Activated naive CD8-positive, alpha-beta T cell treated with anti-CD3 and anti-CD28 coated beads, Interleukin-2, amount 10 ng/mL, durations not matched to agents 7 days and 5 days (primary cell): ENCODE measurements at regions not wholly inside any gene's neighbourhood (a gene's known extent, or its start where the extent isn't known, plus 50 kb on each side); places are given as distances from the start of the nearest gene placed in this dataset.

Source experiments
- ATAC-seq: fragments of 150-1000 bp; cut with Tn5 transposase; one replicate; pipeline ENCODE4 v1.10.0; 2021; ENCODE audit warnings: low read depth, moderate library complexity
- POLR2A ChIA-PET: fragments of 350-600 bp; sonication (Branson Sonifier 250); formaldehyde crosslinking; loops from one replicate; lab custom pipeline; 2021; ENCODE audit warnings: antibody characterized with exemption; lab: Charles Lee
- DNase-seq: peaks from one replicate; pipeline ENCODE4 v3.0.0; 2021
- H3K27ac Mint-ChIP-seq: one replicate; pipeline ENCODE4 v1.8.0; 2022; ENCODE audit warnings: mild to moderate bottlenecking, mixed read lengths
- H3K27me3 Mint-ChIP-seq: one replicate; pipeline ENCODE4 v1.8.0; 2022; ENCODE audit warnings: mild to moderate bottlenecking, moderate library complexity, mixed read lengths
- H3K36me3 Mint-ChIP-seq: one replicate; pipeline ENCODE4 v1.8.0; 2021; ENCODE audit warnings: mild to moderate bottlenecking, mixed read lengths
- H3K4me1 Mint-ChIP-seq: one replicate; pipeline ENCODE4 v1.8.0; 2021; ENCODE audit warnings: mixed read lengths
- H3K4me3 Mint-ChIP-seq: one replicate; pipeline ENCODE4 v1.8.0; 2022; ENCODE audit warnings: mild to moderate bottlenecking, moderate library complexity, mixed read lengths
- H3K9me3 Mint-ChIP-seq: one replicate; pipeline ENCODE4 v1.8.0; 2021; ENCODE audit warnings: mixed read lengths

DNA sequence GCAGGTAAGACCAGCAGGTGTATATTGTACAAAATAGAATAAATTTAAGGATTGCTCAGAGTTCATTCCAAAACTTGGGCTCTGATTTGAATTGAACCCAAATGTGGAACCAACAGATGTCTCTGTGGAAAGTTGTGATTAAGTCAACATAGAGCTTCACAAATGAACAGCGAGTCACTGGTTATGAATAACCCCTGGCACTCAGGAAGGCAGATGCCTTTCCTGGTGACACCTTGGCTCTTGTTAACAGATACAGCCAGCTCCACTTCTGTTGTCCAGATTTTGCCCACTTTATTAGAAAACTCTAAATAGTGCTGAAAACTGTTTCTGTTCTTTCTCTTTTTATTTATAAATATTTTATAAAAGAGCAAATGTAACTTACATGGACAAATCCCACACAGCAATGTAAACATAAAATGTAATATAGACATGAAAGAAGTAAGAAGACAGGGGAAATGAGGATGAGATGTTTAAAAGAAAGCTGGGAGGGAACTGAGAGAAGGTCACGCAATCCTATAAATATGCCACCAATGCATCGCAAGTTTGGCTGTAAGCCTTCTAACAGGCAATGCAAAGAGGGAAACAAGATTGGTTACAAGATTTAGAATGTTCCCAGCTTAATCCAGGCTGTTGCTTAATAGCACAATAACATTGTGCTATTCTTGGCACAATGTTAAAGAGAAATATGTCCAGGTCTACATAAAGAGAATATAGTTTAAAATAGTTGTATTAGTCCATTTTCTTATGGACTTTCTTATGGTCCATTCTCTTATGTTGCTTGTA, 495.5 kb downstream of the TAFA4 start:
- Mint-ChIP-seq H3K4me1 (no peaks in the 10 kb centered on the region), H3K27ac (no peak overlapping the region), H3K9me3 (peaks cover 3% of the 10 kb centered on the region), H3K4me3 (no peak overlapping the region), H3K27me3 (no peaks in the 10 kb centered on the region), H3K36me3 (no peaks in the 10 kb centered on the region)
- ATAC-seq (no peak), DNase-seq (no peak)
- POLR2A ChIA-PET = no interaction called here

DNA sequence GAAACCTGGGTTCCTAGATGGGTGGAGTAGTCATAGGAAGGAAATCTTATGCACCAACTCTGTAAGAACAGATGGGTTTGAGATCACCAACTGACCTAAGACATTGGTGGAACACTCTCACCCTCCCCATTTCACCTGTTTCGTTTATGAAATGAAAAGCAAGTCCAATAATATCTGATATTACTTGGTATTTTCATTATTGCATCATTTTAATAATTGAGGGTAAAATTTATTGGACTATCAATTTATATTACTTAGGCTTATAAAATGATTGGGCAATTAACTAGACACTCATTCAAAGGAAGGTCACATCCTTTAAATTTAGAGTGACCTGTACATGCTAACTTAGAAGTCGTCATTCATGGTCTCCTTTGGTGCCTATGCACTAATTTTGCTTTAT, 503.9 kb downstream of the TAFA4 start:
- H3K4me1 Mint-ChIP-seq = no peaks in the 10 kb centered on the region
- H3K4me3 Mint-ChIP-seq = no peak overlapping the region
- ATAC-seq (no peak), DNase-seq (no peak)
- peaks cover 1% of the 10 kb centered on the region for H3K9me3 Mint-ChIP-seq
- POLR2A ChIA-PET = no interaction called here
- no peak overlapping the region for H3K27ac Mint-ChIP-seq
- no peaks in the 10 kb centered on the region for H3K27me3 Mint-ChIP-seq
- no peaks in the 10 kb centered on the region for H3K36me3 Mint-ChIP-seq

DNA sequence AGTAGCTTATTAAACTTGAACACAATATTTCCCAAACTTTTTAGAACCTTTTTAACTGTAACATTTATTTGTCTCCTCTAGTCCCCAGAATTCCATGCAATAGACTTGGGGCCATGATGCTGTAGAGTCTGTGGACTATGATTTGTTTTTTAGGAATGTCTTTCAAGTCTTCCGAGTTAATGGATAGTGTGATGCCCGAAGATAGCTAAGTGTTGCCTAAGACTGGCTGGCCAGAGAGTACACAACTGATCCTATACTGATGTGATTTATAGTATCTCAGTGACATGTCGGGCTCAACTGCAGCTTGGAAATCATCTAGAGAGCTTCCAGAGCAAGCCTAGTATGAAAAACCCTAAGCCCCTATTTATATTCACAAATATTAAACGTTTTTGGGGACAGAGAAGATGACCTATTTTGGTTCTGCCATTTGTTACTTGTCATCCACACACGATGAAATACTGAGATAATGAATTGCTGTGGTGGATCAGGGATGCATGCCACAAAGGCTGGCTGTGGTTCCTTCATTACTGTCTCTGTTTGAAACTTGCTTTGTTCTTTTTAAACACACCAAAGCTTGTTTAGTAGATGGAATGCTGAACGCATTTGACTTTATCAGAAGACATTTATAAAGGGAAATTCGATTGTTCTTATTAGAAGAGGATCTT, 507.4 kb downstream of the TAFA4 start:
- H3K4me3 Mint-ChIP-seq = no peak overlapping the region
- no peaks in the 10 kb centered on the region for H3K27me3 Mint-ChIP-seq
- ATAC-seq (no peak), DNase-seq (no peak)
- H3K36me3 Mint-ChIP-seq = no peaks in the 10 kb centered on the region
- POLR2A ChIA-PET = no interaction called here
- H3K27ac Mint-ChIP-seq = no peak overlapping the region
- no peaks in the 10 kb centered on the region for H3K9me3 Mint-ChIP-seq
- H3K4me1 Mint-ChIP-seq = no peaks in the 10 kb centered on the region

DNA sequence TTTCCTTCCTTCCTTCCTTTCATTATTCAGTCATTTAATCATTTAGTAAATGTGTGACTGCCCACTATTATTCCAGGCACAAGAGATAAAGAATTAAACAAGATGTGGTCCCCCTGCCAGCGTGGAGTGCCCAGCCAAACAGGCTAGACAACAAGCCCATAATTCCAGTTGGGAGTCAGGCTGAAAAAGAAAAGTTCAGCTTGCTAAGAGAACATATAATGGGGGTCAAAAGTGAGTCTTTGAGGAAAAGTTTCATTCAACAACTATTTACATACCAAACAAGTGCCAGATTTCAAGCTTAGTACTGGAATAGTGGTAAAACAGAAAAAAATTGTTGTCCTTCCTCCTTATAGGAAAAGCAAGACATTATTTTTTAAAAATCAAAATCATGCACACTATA, 523.7 kb downstream of the TAFA4 start:
- H3K36me3 Mint-ChIP-seq = no peaks in the 10 kb centered on the region
- no peaks in the 10 kb centered on the region for H3K27me3 Mint-ChIP-seq
- H3K9me3 Mint-ChIP-seq = peaks cover 6% of the 10 kb centered on the region
- H3K4me3 Mint-ChIP-seq = no peak overlapping the region
- ATAC-seq (no peak), DNase-seq (no peak)
- no peaks in the 10 kb centered on the region for H3K4me1 Mint-ChIP-seq
- POLR2A ChIA-PET = no interaction called here
- no peak overlapping the region for H3K27ac Mint-ChIP-seq

DNA sequence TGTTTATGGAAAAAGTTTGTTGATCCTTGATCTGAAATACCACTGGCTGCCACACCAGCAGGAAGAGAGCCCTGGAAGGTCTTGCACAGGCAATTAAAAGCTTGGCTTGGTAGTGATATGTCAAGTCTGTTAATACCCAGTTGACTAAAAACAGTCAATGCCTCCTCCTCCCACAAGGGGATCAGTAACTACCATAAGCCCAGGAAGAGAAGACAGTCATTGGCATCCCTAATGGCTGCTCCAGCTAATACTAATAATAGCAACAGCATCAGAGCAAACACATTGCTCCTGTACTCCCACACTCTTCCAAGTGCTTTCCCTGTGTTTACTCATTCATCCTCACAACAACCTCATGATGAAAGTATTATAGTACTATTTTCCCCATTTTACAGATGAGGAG, 528.6 kb downstream of the TAFA4 start:
- H3K27me3 Mint-ChIP-seq = no peaks in the 10 kb centered on the region
- H3K9me3 Mint-ChIP-seq = peaks cover 1% of the 10 kb centered on the region
- H3K4me3 Mint-ChIP-seq = no peak overlapping the region
- H3K27ac Mint-ChIP-seq = no peak overlapping the region
- POLR2A ChIA-PET = no interaction called here
- ATAC-seq (no peak), DNase-seq (no peak)
- no peaks in the 10 kb centered on the region for H3K4me1 Mint-ChIP-seq
- H3K36me3 Mint-ChIP-seq = no peaks in the 10 kb centered on the region

DNA sequence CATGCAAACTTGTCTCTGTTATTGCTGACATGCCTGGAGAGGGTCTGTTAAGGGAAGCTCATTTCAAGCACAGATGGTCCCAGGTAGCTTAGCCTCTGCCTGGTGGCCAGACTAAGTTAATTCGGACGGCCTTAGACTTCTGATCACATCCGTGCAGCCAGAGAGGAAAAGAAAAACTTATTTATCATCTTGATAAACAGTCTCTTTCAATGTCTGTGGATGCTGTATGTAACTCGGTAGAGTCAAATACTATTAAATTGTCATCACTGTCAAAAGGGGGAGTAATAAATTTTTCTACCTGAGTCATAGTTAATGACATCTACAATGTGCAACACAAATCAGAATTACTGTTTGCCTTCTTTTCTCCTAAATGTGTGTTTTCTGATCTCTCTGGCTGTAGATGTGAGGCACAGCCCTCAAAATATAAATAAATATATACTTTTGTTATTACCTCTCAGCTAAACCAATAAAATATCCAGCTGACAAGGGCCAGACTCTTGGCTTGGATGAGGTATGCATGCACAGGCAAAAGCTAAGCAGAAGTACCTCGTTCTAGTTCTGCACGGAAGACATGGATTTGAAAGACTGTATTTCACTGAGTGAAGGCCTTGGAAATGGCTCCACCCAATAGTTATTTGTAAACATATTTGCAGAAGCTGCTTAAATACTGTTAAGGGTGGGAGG, 530.0 kb downstream of the TAFA4 start:
- H3K36me3 Mint-ChIP-seq = no peaks in the 10 kb centered on the region
- no peaks in the 10 kb centered on the region for H3K27me3 Mint-ChIP-seq
- peaks cover 1% of the 10 kb centered on the region for H3K9me3 Mint-ChIP-seq
- H3K4me3 Mint-ChIP-seq = no peak overlapping the region
- ATAC-seq (no peak), DNase-seq (no peak)
- POLR2A ChIA-PET = no interaction called here
- H3K4me1 Mint-ChIP-seq = no peaks in the 10 kb centered on the region
- H3K27ac Mint-ChIP-seq = no peak overlapping the region

DNA sequence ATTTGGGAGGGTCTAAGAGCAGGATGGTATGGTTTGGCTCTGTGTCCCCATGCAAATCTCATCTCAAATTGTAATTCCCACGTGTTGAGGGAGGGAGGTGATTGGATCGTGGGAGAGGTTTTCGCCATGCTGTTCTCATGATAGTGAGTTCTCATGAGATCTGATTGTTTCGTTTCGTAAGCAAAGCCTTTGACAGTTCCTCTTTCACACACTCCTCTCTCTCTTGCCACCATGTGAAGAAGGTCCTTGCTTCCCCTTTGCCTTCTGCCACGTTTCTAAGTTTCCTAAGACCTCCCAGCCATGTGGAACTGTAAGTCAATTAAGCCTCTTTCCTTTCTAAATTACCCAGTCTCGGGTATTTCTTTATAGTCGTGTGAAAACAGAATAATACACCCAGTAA, 553.7 kb downstream of the TAFA4 start:
- POLR2A ChIA-PET = no interaction called here
- Mint-ChIP-seq H3K36me3 (peaks cover 2% of the 10 kb centered on the region), H3K9me3 (peaks cover 11% of the 10 kb centered on the region), H3K27me3 (no peaks in the 10 kb centered on the region), H3K27ac (no peak overlapping the region), H3K4me1 (no peaks in the 10 kb centered on the region), H3K4me3 (no peak overlapping the region)
- ATAC-seq (no peak), DNase-seq (no peak)

DNA sequence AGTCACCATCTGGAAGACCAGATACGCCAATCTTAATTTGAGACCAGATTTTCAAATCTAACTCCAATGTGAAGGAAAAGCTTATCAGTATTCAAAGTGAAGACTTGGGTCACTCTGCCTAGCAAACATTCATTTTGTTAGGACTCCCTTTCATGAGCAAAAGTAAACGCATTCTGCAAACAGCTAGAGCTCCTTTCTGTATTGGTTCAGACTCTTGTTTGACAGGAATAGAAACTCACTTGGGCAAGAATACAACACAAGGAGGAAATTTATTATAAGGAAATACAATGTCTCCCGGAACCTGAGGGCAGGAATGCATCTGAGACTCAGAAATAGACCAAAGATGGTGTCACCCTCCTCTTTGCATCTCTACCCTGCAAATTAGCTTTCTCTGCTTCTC, 558.6 kb downstream of the TAFA4 start:
- H3K27ac Mint-ChIP-seq = no peak overlapping the region
- ATAC-seq (no peak), DNase-seq (no peak)
- peaks cover 2% of the 10 kb centered on the region for H3K36me3 Mint-ChIP-seq
- no peaks in the 10 kb centered on the region for H3K27me3 Mint-ChIP-seq
- H3K4me3 Mint-ChIP-seq = no peak overlapping the region
- POLR2A ChIA-PET = no interaction called here
- H3K4me1 Mint-ChIP-seq = no peaks in the 10 kb centered on the region
- peaks cover 9% of the 10 kb centered on the region for H3K9me3 Mint-ChIP-seq

DNA sequence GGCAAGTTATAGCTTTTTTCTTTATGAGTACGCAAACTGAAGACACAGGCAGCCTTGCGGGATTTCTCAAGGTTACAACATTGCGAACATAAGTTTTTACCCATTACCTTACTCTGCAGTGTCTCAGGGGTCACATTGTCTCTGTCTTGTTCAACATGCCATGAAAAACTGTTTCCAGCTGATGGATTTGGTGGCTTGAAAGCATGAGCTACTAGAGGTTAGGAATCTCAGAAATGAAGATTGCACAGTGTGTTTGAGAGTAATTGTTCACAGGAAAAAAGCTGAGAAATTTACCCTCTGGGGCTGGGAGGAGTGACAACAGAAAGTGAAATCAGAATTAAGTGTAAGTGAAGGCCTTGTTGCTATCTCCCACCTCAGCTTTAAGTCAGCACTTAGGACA, 568.6 kb downstream of the TAFA4 start:
- Mint-ChIP-seq H3K9me3 (peaks cover 3% of the 10 kb centered on the region), H3K27ac (no peak overlapping the region), H3K4me1 (no peaks in the 10 kb centered on the region), H3K4me3 (no peak overlapping the region), H3K36me3 (no peaks in the 10 kb centered on the region), H3K27me3 (no peaks in the 10 kb centered on the region)
- POLR2A ChIA-PET = no interaction called here
- no peak for ATAC-seq
- DNase-seq = no peak

DNA sequence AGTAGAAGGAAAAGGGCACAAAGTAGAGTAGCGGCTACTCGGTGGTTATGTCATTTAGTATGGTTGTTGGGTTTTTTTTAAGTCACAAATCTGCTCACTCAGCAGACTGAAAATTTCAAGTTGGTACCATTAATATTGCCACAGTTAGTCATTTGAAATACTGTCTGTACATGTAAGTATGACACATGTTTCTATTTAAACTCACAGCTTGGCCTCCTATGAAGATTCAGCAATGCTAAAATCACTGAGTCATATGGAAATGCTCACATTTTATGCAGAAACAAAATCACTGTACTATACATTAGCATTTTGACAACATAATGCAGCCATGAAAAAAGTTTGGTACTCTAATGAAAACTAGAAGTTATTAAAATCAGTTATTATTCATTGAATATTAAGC, 571.9 kb downstream of the TAFA4 start:
- H3K4me3 Mint-ChIP-seq = no peak overlapping the region
- no peaks in the 10 kb centered on the region for H3K36me3 Mint-ChIP-seq
- no peaks in the 10 kb centered on the region for H3K9me3 Mint-ChIP-seq
- no peaks in the 10 kb centered on the region for H3K4me1 Mint-ChIP-seq
- DNase-seq = no peak
- POLR2A ChIA-PET = no interaction called here
- H3K27ac Mint-ChIP-seq = no peak overlapping the region
- H3K27me3 Mint-ChIP-seq = no peaks in the 10 kb centered on the region
- no peak for ATAC-seq

DNA sequence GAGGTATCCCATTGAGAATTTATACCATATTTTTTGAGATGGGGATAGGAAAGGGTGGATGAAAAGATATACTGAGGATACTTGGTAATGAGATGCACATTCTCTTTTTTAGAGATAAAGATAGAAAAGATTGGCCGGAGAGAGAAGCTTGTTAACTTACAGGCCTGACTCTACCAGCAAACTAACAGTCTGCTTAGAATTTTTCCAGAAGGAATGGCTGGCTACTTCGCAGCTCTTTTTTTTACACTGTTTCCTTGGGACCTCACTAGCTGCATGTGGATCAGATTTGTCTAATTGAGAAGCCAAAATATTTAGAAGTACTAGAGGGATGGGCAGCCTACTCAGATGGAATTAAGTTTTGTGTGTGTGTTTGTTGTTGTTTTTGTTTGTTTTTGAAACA, 586.6 kb downstream of the TAFA4 start:
- ATAC-seq = no peak
- POLR2A ChIA-PET = no interaction called here
- H3K4me3 Mint-ChIP-seq = no peak overlapping the region
- H3K9me3 Mint-ChIP-seq = peaks cover 3% of the 10 kb centered on the region
- no peak overlapping the region for H3K27ac Mint-ChIP-seq
- H3K4me1 Mint-ChIP-seq = no peaks in the 10 kb centered on the region
- no peak for DNase-seq
- no peaks in the 10 kb centered on the region for H3K27me3 Mint-ChIP-seq
- H3K36me3 Mint-ChIP-seq = no peaks in the 10 kb centered on the region

DNA sequence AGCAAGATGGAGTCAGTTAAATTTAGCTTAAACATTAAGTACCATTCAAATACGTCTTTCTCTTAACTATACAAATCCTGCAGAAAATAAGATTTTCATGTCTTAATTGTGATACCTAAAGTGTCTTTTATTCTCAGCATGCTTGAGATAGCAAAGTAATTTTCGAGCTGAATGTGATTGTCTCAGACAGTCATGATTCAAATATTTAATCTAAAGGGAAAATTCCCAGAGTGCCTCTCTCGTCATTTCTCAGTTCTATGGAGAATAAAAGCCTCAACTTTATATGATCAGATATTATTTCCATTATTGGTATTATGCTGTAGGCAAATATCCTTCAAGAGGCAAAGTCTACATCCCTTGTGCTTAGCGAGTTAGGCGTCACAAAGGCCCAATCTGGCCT, 589.9 kb downstream of the TAFA4 start:
- Mint-ChIP-seq H3K36me3 (no peaks in the 10 kb centered on the region), H3K4me1 (no peaks in the 10 kb centered on the region), H3K9me3 (peaks cover 2% of the 10 kb centered on the region), H3K27ac (no peak overlapping the region), H3K27me3 (no peaks in the 10 kb centered on the region), H3K4me3 (no peak overlapping the region)
- POLR2A ChIA-PET = no interaction called here
- no peak for DNase-seq
- no peak for ATAC-seq

DNA sequence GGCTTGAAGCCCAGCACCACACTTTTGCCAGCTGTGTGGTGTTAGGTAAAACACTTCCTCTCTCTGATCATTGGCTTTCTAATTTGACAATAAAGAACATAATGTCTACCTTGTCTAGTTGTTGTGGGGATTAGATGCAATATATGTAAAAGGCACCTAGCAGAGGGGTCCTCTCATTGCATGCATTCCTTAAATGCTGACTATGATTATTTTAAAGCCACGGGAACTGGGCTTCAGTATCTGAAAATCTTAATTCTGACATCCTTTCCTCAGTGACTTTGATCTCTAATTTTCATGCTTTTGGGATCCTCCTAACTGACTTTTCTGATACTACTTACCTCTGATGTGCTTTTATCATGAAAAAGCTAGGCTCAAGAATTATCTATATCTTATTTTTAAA, 596.3 kb downstream of the TAFA4 start:
- DNase-seq (no peak), ATAC-seq (no peak)
- POLR2A ChIA-PET = no interaction called here
- Mint-ChIP-seq H3K9me3 (peaks cover 2% of the 10 kb centered on the region), H3K4me1 (no peaks in the 10 kb centered on the region), H3K4me3 (no peak overlapping the region), H3K27me3 (no peaks in the 10 kb centered on the region), H3K27ac (no peak overlapping the region), H3K36me3 (no peaks in the 10 kb centered on the region)
